H1 (cell line): ENCODE measurements at regions not wholly inside any gene's neighbourhood (a gene's known extent, or its start where the extent isn't known, plus 50 kb on each side); places are given as distances from the start of the nearest gene placed in this dataset.

Experiments
- CTCF ChIA-PET: fragments of 300-600 bp; sonication (Branson Sonifier 250); formaldehyde crosslinking; loops from one replicate; lab custom pipeline; 2021; ENCODE audit not compliant: partially characterized antibody; lab: Charles Lee
- POLR2A ChIA-PET: fragments of 300-600 bp; sonication (Branson Sonifier 250); formaldehyde crosslinking; loops from one replicate; lab custom pipeline; 2021; ENCODE audit warnings: inconsistent platforms; ENCODE audit not compliant: partially characterized antibody; lab: Charles Lee
- DNase-seq, 2 experiments: peaks; one replicate each; pipeline versions ENCODE4 v3.0.0 to v3.0.0-alpha.2; 2010 to 2022; ENCODE audit warnings: low spot score in 2 of 2, low read depth in 1 of 2, mixed read lengths in 1 of 2
- FAIRE-seq: peaks from 2 replicates; lab custom pipeline; 2011; peaks lifted over from hg19 to GRCh38; lab: Jason Lieb, UNC
- H2AFZ ChIP-seq: 2 replicates; pipeline ENCODE4 v1.8.1; 2012; ENCODE audit warnings: low read length, inconsistent platforms
- H2AK5ac ChIP-seq: 2 replicates; pipeline ENCODE4 v1.6.1; 2013; ENCODE audit warnings: low read depth, low read length
- H2BK120ac ChIP-seq: replicated peaks from 2 replicates; pipeline ENCODE3; 2013; ENCODE audit warnings: low read depth, low read length, inconsistent platforms
- H2BK12ac ChIP-seq: 2 replicates; pipeline ENCODE4 v1.6.1; 2013; ENCODE audit warnings: low read depth, low read length
- H2BK15ac ChIP-seq: 2 replicates; pipeline ENCODE4 v1.6.1; 2013; ENCODE audit warnings: low read length
- H2BK20ac ChIP-seq: 2 replicates; pipeline ENCODE4 v1.6.1; 2013; ENCODE audit warnings: low read length
- H2BK5ac ChIP-seq: 2 replicates; pipeline ENCODE4 v1.6.1; 2013; ENCODE audit warnings: low read depth, low read length
- H3K14ac ChIP-seq: 2 replicates; pipeline ENCODE4 v1.6.1; 2013; ENCODE audit warnings: inconsistent platforms; ENCODE audit not compliant: insufficient read length
- H3K18ac ChIP-seq: 2 replicates; pipeline ENCODE4 v1.6.1; 2013; ENCODE audit warnings: low read length; ENCODE audit errors: extremely low read depth
- H3K23ac ChIP-seq: 2 replicates; pipeline ENCODE4 v1.6.1; 2013; ENCODE audit warnings: inconsistent platforms; ENCODE audit not compliant: insufficient read length
- H3K23me2 ChIP-seq: 2 replicates; pipeline ENCODE4 v1.6.1; 2013; ENCODE audit warnings: low read depth, low read length
- H3K27ac ChIP-seq: 2 replicates; pipeline ENCODE4 v1.6.1; 2011; ENCODE audit warnings: low read depth, low read length, inconsistent platforms
- H3K27me3 ChIP-seq, 4 experiments: replicated peaks in 1 of 4; 1 replicate in 1 of 4; 2 replicates in 3 of 4; pipeline versions ENCODE4 v1.6.1 to v1.8.1; 2011 to 2013; ENCODE audit warnings: low read length in 3 of 4, mild to moderate bottlenecking in 3 of 4, inconsistent platforms in 2 of 4, mixed read lengths in 2 of 4, moderate library complexity in 1 of 4; ENCODE audit not compliant: control insufficient read depth in 3 of 4, insufficient read depth in 3 of 4; ENCODE audit errors: extremely low read depth in 1 of 4
- H3K36me3 ChIP-seq, 4 experiments: 2 replicates each; pipeline versions ENCODE4 v1.6.1 to v1.8.1; 2011 to 2013; ENCODE audit warnings: mild to moderate bottlenecking in 4 of 4, low read length in 3 of 4, moderate library complexity in 2 of 4, control low read depth in 1 of 4, inconsistent platforms in 1 of 4; ENCODE audit not compliant: insufficient read depth in 4 of 4, control insufficient read depth in 2 of 4
- H3K4ac ChIP-seq: replicated peaks from 2 replicates; pipeline ENCODE3; 2013; ENCODE audit warnings: low read length, low read depth, mixed read lengths, inconsistent platforms; ENCODE audit not compliant: insufficient read length
- H3K4me1 ChIP-seq, 4 experiments: replicated peaks in 1 of 4; 1 replicate in 1 of 4; 2 replicates in 3 of 4; pipeline versions ENCODE4 v1.6.1 to v1.8.1; 2011 to 2013; ENCODE audit warnings: low read length in 3 of 4, inconsistent platforms in 2 of 4, mixed read lengths in 1 of 4; ENCODE audit not compliant: insufficient read depth in 4 of 4, control insufficient read depth in 3 of 4
- H3K4me2 ChIP-seq, 2 experiments: 2 replicates each; pipeline versions ENCODE4 v1.6.1 to v1.8.1; 2011 to 2013; ENCODE audit warnings: low read depth in 2 of 2, low read length in 2 of 2, control low read depth in 1 of 2, inconsistent platforms in 1 of 2, mild to moderate bottlenecking in 1 of 2; ENCODE audit not compliant: insufficient read depth in 1 of 2
- H3K4me3 ChIP-seq, 4 experiments: fragments of 200-600, 300-600 bp in 1 of 4; sonication (generic), shearing (Covaris generic), sonication (Bioruptor Twin) in 1 of 4; 2 replicates each; pipeline versions ENCODE4 v1.5.1 to v1.8.1; 2011 to 2016; ENCODE audit warnings: low read length in 4 of 4, low read depth in 3 of 4, control low read depth in 2 of 4, inconsistent platforms in 2 of 4, mild to moderate bottlenecking in 2 of 4, mixed read lengths in 1 of 4, moderate library complexity in 1 of 4; ENCODE audit not compliant: insufficient read depth in 2 of 4; ENCODE audit errors: extremely low read depth in 1 of 4
- H3K56ac ChIP-seq: replicated peaks from 2 replicates; pipeline ENCODE3; 2013; ENCODE audit warnings: low read depth, mild to moderate bottlenecking, mixed read lengths, low read length, inconsistent platforms; ENCODE audit not compliant: insufficient read length
- H3K79me1 ChIP-seq: 2 replicates; pipeline ENCODE4 v1.6.1; 2013; ENCODE audit warnings: low read depth, low read length, control low read depth
- H3K79me2 ChIP-seq, 2 experiments: 2 replicates each; pipeline versions ENCODE4 v1.6.1 to v1.8.1; 2012 to 2013; ENCODE audit warnings: low read length in 2 of 2, mild to moderate bottlenecking in 2 of 2, inconsistent platforms in 1 of 2; ENCODE audit not compliant: insufficient read depth in 2 of 2, control insufficient read depth in 1 of 2
- H3K9ac ChIP-seq, 4 experiments: replicated peaks in 1 of 4; 1 replicate in 1 of 4; 2 replicates in 3 of 4; pipeline versions ENCODE4 v1.6.1 to v1.8.1; 2011 to 2013; ENCODE audit warnings: low read depth in 3 of 4, low read length in 3 of 4, control low read depth in 2 of 4, mild to moderate bottlenecking in 2 of 4, moderate library complexity in 2 of 4, inconsistent platforms in 1 of 4; ENCODE audit errors: extremely low read depth in 1 of 4
- H3K9me3 ChIP-seq, 2 experiments: 2 replicates each; pipeline versions ENCODE4 v1.6.1 to v1.8.1; 2012 to 2013; ENCODE audit warnings: mild to moderate bottlenecking in 2 of 2, moderate library complexity in 2 of 2, control low read depth in 1 of 2, inconsistent platforms in 1 of 2, low read depth in 1 of 2, low read length in 1 of 2, mixed read lengths in 1 of 2; ENCODE audit not compliant: insufficient read depth in 2 of 2
- H4K20me1 ChIP-seq, 2 experiments: replicated peaks in 1 of 2; 2 replicates each; pipeline versions ENCODE3 to v1.8.1; 2011 to 2013; ENCODE audit warnings: inconsistent platforms in 2 of 2, low read length in 2 of 2, mild to moderate bottlenecking in 1 of 2; ENCODE audit not compliant: insufficient read depth in 2 of 2, control insufficient read depth in 1 of 2
- H4K5ac ChIP-seq: 2 replicates; pipeline ENCODE4 v1.6.1; 2013; ENCODE audit warnings: low read length, low read depth, mixed read lengths, inconsistent platforms; ENCODE audit not compliant: insufficient read length
- H4K8ac ChIP-seq: 2 replicates; pipeline ENCODE4 v1.8.0; 2013; ENCODE audit warnings: mild to moderate bottlenecking, moderate library complexity, low read length, inconsistent platforms; ENCODE audit not compliant: insufficient read depth; ENCODE audit errors: extremely low read depth
- H4K91ac ChIP-seq: replicated peaks from 2 replicates; pipeline ENCODE3; 2013; ENCODE audit warnings: low read length, mixed read lengths, inconsistent platforms; ENCODE audit not compliant: insufficient read length
- ASH2L ChIP-seq: fragments of 200-600, 300-600 bp; sonication (generic); IDR thresholded peaks from one replicate; pipeline ENCODE4 v1.7.1; 2017; ENCODE audit warnings: low read length
- CBX5 ChIP-seq: fragments of 300-800, 300-1000 bp; sonication (generic); IDR thresholded peaks from 2 replicates; pipeline ENCODE4 v1.7.1; 2016; ENCODE audit warnings: antibody characterized with exemption, low read length, low read depth
- CBX8 ChIP-seq: fragments of 300-800, 300-1000 bp; sonication (generic); IDR thresholded peaks from 2 replicates; pipeline ENCODE4 v1.7.1; 2016; ENCODE audit warnings: low read depth, low read length, borderline replicate concordance
- JUN ChIP-seq: IDR thresholded peaks from 2 replicates; pipeline ENCODE4 v1.6.1; 2011; ENCODE audit warnings: low read depth, mild to moderate bottlenecking, improper control_type of control experiment, low read length
- MAFK ChIP-seq: IDR thresholded peaks from 2 replicates; pipeline ENCODE4 v1.6.1; 2012; ENCODE audit warnings: low read depth, mild to moderate bottlenecking, improper control_type of control experiment, low read length
- RXRA ChIP-seq: IDR thresholded peaks from 2 replicates; pipeline ENCODE4 v1.6.1; 2011; ENCODE audit warnings: low read depth, mild to moderate bottlenecking, low read length, moderate library complexity; ENCODE audit not compliant: insufficient read depth
- SRF ChIP-seq: IDR thresholded peaks from 2 replicates; pipeline ENCODE4 v1.6.1; 2011; ENCODE audit warnings: mild to moderate bottlenecking, low read depth, low read length, moderate library complexity
- TAF1 ChIP-seq: IDR thresholded peaks from 2 replicates; pipeline ENCODE4 v1.6.1; 2011; ENCODE audit warnings: mild to moderate bottlenecking, low read depth, low read length
- WGBS, 2 experiments: shearing (Covaris generic) in 1 of 2; methylation state at CpG; one replicate each; pipeline versions ENCODE4 v1.1.6 to v1.1.7; 2013 to 2015; ENCODE audit warnings: low lambda C conversion rate in 2 of 2, mixed read lengths in 2 of 2, inconsistent platforms in 1 of 2, low coverage in 1 of 2, missing lambda C conversion rate in 1 of 2; ENCODE audit not compliant: insufficient replicate concordance in 2 of 2, insufficient coverage in 1 of 2, insufficient read length in 1 of 2; ENCODE audit errors: extremely low coverage in 1 of 2, missing lambda C conversion rate in 1 of 2; 5-methylcytosine and 5-hydroxymethylcytosine counted together
- TF ChIP-seq, protein P1 (sequence below): IDR thresholded peaks from 2 replicates; pipeline ENCODE4 v1.6.1; 2012; ENCODE audit warnings: inconsistent platforms
- TF ChIP-seq, protein P2 (sequence below): IDR thresholded peaks from 2 replicates; pipeline ENCODE4 v1.6.1; 2011; ENCODE audit warnings: low read depth, mild to moderate bottlenecking, low read length; ENCODE audit not compliant: insufficient read depth

DNA sequence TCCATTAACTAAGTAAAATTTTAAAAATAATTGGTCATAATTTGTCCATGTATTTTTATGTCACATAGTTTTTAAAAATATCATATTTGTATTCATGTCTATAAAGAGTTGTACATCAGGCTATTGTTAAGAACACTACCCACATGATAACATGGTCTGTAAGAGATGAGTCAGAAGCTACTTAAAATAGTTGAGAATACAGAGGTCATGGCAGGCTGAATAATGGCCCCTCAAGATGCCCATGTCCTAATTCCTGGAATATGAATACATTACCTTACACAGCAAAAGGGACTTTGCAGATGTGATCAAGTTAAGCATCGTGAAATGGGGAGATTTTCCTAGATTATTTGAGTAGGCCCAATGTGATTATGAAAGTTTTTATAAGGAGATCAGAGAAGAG is 782.9 kb upstream of the GOLIM4 start:
- H2AFZ ChIP-seq = no peak overlapping the region
- H3K27ac ChIP-seq = no peak overlapping the region
- H3K56ac ChIP-seq = no peak overlapping the region
- FAIRE-seq = no peak
- H3K4me1 ChIP-seq = peaks cover 0 to 7% (median 3%) of the 10 kb centered on the region in 4 experiments; a peak in 5 of 7 replicates
- POLR2A ChIA-PET = no interaction called here
- no peaks in the 10 kb centered on the region for H3K27me3 ChIP-seq
- no peak overlapping the region for H2BK20ac ChIP-seq
- no peak overlapping the region for H2BK120ac ChIP-seq
- no peak overlapping the region for H3K18ac ChIP-seq
- no peaks in the 10 kb centered on the region for H3K9me3 ChIP-seq
- no peak overlapping the region for H3K9ac ChIP-seq
- TF ChIP-seq ASH2L = no peak
- no peak for TF ChIP-seq RXRA
- no peak for TF ChIP-seq CBX8
- no peak for TF ChIP-seq JUN
- no peak for TF ChIP-seq SRF
- TF ChIP-seq, protein P1, sequence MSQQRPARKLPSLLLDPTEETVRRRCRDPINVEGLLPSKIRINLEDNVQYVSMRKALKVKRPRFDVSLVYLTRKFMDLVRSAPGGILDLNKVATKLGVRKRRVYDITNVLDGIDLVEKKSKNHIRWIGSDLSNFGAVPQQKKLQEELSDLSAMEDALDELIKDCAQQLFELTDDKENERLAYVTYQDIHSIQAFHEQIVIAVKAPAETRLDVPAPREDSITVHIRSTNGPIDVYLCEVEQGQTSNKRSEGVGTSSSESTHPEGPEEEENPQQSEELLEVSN = no peak
- TF ChIP-seq, protein P2, sequence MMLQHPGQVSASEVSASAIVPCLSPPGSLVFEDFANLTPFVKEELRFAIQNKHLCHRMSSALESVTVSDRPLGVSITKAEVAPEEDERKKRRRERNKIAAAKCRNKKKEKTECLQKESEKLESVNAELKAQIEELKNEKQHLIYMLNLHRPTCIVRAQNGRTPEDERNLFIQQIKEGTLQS = no peak
- TF ChIP-seq TAF1 = no peak
- no peak for TF ChIP-seq CBX5
- TF ChIP-seq MAFK = no peak
- TF ChIP-seq, all 59 proteins: peak for 0
- no peak overlapping the region for H2BK12ac ChIP-seq
- CTCF ChIA-PET = interaction anchor here (0.8 to 5.1 kb wide), 3 partner anchors 10 to 553 kb away, joined by 3 to 57 read pairs (median 3); no protein-coding TSS in a partner anchor
- H3K79me2 ChIP-seq = no peaks in the 10 kb centered on the region
- no peak overlapping the region for H3K23ac ChIP-seq
- no peak overlapping the region for H4K91ac ChIP-seq
- no peak overlapping the region for H3K4me2 ChIP-seq
- H2BK5ac ChIP-seq = no peak overlapping the region
- H3K23me2 ChIP-seq = no peaks in the 10 kb centered on the region
- DNase-seq = no peak
- H3K36me3 ChIP-seq = no peaks in the 10 kb centered on the region
- 100% methylated on average over 1 of the region's 1 CpG; no CpG with 5 or more reads in 1 of the 2 experiments for WGBS, 2 experiments
- H3K14ac ChIP-seq = no peak overlapping the region
- no peak overlapping the region for H4K5ac ChIP-seq
- H4K20me1 ChIP-seq = no peaks in the 10 kb centered on the region
- H4K8ac ChIP-seq = no peak overlapping the region
- H3K4ac ChIP-seq = no peak overlapping the region
- no peak overlapping the region for H2BK15ac ChIP-seq
- no peak overlapping the region for H2AK5ac ChIP-seq
- no peaks in the 10 kb centered on the region for H3K79me1 ChIP-seq
- H3K4me3 ChIP-seq = no peak overlapping the region
